Tongue (tissue), 1 donor: ENCODE measurements at regions not wholly inside any gene's neighbourhood (a gene's known extent, or its start where the extent isn't known, plus 50 kb on each side); places are given as distances from the start of the nearest gene placed in this dataset.

Source experiments
- DNase-seq: peaks from one replicate; pipeline ENCODE4 v3.0.0-alpha.2; 2015

DNA sequence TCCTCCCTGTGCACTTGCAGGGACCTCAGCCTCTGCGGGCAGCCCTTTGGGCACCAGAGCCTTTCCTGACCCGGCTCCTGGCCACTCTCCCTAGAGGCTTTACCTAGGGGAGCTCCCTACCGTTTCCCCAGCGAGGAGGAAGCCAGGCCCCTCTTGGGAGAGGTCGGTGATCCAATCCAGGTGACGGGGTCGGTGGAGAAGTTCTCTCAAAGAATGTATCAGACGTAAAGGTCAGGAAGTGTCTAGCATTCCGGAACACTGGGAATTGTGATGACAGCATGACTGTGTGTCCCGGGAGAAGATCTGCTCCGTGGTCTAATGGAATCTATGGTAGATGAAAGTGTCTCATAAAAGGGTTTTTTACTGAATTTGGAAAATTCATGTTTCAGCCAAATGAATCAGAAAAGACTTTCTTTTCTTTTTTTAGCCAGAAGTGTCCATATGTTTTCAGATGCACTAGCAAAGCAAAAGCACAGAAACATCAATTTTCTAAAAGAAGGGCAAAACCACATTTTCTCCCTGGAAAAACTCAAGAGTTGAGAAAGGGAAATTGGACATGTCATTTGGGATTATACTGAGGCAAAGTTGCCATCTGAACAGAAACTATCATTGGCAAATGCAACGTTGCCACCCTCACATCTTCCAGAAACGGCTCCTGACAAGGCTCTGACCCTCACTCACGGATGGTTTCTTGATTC, 289.4 kb downstream of the THBS2 start:
- DNase-seq: no peak

DNA sequence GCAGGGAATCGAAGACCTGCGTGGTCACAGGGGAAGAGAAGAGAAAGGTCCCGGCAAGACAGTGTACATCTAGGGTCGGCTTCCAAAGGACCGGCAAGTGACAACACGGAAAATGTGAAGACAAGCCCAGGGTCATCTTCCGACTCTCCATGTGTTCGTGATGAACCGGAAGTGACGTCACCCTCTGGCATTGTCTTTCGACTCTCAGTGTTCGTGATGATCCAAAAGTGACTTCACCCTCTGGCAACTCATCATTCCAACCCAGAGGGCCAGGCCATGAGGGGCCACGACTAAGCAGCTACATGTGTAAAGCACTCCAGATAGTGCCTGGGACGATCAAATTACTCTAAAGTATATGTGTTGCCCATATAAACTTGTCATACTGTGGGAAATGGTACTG, 290.8 kb downstream of the THBS2 start:
- DNase-seq: peak; percentile 50

DNA sequence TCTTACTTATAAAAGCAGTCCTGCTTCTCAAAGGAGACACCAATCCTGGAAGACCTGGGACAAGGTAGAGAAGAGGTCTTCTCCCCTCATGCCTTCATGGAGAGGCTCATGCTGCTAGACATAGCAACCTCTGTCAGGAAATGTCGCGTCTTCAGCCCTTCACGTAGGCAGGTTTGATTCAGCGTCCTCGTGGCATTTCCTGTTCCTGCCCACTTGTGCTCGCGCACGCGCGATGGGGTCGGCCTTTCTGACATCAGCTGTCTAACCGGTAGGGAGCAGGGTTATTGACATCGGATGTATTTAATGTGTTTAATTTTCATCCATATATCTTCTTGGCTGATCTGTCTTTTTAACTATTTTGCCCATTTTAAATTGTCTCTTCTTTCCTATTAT, 292.4 kb downstream of the THBS2 start:
- DNase-seq: no peak

DNA sequence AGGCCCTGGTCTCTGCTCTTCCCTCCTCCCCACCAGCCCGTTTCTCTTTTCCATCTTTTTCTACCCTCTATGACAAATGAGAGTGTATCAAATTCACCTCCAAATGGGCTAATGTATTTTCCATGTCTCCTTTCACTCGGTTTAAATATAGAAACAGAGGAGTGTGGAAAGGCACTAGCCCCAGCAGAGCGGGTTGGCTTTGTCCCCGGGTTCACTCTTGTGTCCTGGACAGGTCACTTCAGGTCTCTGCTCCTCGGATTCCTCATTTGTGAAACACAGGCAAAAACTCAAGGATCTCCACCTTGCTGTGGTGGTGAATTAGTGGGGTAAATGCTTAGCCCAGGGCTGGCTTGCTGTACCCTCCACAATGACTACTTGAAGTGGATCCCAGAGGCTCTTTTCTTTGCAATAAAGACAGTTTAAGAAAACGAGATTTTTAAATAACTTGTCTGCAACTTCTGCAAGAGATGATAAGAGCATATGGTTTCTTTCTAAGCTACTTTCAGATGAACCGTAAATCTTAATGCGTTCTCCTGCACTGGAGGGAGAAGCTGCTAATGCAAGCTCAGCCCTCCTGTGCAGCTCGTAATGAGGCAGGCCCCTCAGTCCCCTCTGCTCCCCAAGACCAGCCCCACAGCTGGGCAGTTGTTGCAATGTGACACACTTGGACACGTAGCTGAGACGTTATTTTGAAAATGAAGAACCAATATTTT, 292.9 kb downstream of the THBS2 start:
- no peak for DNase-seq

DNA sequence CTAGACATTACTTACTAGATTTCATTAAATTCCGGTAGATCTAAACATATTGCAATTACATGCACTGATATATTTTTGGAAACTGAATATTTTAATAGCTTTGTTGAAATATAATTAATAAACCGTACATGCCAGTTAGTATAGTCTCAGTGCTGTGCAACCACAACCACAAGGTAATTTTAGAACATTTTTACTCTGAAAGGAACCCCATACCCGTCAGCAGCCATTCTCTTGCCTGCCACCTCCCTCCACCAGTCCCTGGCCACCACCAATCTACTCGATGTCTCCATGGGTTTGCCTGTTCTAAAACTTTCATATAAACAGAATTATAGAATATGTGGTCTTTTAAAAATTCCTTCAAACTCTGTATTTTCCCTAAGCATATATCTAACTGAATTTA, 293.9 kb downstream of the THBS2 start:
- no peak for DNase-seq

DNA sequence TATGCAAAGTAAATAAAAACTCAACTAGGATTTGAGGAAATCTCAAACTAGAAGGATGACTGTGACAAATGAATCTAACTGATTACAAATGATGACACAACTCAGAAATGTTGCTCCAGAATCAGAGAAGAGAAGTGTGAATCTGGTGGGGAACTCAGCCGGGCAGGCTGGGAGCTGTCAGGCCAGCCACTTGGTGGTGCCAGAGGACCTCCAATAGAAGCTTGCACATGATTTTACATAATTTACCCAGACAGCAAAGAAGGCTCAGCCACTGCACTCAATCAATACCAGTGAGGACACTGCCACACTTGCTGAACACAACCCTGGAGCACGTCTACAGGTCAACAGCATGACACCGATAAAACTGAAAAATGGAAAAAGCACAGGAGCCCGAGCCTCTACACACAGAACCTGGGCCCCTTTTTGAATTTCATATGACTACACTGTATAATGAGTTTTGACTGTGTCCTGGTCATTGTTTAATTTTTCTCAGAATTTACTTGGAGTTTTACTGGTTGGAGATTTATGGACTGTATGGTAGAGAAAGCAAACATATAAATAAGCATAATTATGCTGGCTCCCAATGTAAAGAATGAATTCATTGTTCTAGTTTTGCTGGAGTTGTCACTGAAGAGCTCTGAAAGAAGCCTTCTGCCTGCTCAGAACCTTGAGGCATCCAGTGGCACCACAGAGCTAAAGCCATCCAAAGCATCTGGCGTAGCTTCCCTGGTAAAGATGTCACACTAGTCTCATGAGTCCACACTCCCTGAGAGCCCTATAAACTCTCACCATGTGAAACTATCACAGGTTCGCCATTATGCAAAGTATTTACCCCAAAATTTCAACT, 296.5 kb downstream of the THBS2 start:
- peak; percentile 87 for DNase-seq

DNA sequence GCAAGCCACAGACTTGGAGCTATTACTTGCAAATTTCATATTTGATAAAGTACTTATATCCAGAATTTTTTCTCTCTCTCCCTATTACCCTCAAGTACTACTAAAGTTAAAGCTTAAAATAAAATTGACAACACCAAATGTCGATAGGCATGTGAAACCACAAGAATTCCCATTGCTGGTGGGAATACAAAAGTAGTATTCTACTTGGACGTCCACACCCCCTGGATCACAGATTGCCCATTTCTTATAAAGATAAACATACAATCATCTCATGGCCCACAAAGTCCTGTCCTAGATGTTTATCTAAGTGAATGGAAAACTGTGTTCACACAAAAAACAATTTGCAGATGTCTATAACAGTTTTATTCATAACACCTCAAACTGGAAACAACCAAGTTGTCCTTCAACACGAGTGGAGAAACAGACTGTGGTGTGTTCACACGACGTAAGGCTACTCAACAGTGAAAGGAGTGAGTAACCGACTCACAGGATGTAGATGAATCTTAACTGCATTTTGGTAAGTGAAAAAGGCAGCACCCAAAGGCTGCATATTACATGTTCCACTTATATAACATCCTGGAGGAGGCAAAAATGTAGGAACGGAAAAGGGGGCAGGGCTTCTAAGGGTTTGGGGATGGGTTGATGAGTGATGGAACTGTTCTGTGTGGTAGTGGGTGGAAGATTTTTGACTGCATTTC, 297.4 kb downstream of the THBS2 start:
- no peak for DNase-seq

DNA sequence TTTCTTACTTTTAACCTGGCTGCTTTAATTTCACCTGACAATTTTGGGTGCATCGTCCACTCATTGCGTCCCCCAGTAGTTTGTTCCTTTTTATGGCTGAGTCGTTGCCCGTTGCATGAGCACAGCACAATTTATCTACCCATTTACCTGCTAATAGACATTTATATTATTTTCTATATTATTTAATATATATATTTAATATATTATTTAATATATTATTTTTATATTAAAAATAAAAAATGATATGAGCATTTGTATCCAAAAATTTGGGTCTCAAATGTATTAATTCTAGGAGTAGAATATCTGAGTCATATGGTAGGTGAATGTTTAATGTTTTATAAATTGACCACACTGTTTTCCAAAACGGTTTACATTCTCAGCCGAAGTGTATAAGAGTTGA, 300.2 kb downstream of the THBS2 start:
- no peak for DNase-seq

DNA sequence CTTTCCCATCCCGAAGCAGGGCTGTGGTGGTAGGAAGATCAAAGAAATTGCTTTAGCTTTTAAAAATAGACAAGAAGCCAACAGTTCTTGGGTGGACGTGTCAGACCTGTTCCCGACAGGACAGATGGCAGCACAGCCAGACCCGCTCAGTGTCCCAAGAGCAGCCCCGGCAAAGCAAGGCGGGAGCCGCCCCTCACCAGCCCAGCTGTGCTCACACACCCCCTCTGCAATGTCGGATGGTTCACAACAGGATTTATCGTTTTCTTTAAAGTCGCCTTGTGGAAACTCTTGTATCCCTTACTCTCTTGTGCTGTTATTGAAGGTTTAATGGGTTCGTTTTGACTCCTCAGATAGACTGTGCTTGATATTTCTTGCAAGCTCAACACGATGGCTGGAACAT, 302.4 kb downstream of the THBS2 start:
- peak; percentile 84 for DNase-seq

DNA sequence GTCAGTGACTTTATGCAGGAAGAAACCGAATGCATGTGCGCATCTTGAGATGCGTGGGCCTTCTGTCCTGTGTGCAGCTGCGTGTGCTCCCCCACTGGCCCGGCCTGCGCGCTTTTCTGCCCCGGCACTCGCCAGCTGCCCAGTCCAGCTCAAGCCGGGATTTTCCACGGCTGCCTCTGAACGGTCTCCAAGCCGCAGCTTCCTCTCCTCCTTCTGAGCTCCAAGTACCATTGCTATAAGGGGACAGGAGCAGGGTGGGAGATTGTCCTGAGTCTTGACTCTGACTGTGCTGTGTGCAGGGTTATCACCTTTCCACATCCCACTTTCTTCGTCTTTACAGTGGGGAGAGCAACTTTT, 302.8 kb downstream of the THBS2 start:
- DNase-seq: peak; percentile 51

DNA sequence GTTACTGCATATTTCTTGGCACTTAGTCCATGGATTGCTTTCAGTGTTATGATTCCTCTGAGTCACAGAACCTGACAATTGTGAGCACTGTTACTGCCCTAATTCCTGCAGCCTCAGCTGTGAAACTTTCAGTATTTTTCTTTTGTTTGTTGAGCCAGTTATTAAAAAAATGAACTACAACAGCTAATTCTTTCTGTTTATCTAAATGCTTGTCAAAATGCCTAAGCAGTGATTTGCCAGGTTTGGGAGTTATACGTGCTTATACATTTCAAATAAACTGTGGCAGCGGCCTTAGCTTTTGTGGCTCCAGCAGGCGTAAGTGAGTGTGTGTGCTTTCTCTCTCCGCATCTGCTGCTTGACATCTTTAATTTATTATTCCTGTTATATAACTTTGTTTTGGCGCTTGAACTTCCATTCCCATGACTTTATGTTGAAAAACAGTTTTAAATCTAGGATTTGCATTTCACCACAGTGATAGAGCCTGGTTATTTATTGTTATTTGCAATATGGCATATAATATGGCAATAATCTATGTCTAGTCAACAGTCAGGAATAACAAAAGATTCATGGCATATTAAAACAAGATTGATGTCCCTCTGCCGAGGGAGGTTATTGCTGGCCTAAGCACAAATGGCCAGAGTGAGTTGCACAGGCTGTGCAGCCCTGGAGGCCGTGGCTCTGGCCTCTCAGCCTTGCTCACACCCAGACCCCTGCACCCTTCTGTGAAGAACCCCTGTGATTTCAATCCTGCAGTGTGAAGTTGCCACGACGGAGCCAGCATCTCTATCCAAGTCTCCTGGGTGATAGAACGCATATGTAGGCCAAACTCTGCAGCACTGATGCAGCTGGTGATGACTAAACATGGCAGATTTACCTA, 303.4 kb downstream of the THBS2 start:
- DNase-seq: peak; percentile 45

DNA sequence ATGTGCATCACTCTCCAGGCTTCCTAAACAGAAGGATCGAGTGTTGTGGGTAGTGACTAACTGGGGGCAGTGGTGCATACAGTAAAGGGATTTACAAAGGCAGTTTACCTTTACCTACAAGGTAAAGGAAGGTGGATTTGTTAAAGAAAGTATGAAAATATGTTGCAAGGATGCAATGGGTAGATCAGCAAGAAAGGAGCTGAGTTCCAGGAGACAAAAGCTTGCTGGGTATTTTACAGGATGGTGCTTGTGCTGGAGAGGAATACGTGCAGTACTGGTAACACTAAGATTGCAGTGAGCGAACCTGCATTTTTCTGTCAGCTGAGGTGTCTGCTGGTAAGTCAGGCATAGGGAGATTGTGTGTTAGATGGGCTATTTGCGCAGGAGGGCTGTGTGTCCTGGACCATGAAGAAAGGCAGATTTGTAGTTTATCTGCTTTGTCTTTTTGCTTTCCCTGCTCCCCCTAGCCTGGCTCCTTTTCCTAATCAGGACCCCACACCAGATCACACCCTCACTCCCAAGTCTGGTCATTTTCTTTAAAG, 304.6 kb downstream of the THBS2 start:
- DNase-seq: no peak

DNA sequence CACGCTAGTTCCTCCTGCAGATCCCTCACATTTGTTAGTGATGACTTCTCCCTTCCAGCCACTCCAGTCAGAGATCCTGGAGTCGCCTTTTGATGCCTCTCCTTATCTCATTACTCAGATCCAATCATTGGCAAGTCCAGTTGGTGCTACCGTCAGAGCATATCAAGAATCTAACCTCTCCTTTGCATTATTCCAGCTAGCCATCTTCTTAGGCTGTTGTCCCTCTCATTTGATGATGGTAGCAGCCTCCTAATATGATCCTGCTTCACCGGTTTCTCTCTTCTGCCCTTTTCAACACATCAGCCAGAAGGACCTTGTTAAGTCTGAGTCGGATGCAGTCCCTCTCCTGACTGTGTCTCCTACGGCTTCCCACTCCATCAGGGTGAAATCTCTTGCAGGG, 305.6 kb downstream of the THBS2 start:
- no peak for DNase-seq

DNA sequence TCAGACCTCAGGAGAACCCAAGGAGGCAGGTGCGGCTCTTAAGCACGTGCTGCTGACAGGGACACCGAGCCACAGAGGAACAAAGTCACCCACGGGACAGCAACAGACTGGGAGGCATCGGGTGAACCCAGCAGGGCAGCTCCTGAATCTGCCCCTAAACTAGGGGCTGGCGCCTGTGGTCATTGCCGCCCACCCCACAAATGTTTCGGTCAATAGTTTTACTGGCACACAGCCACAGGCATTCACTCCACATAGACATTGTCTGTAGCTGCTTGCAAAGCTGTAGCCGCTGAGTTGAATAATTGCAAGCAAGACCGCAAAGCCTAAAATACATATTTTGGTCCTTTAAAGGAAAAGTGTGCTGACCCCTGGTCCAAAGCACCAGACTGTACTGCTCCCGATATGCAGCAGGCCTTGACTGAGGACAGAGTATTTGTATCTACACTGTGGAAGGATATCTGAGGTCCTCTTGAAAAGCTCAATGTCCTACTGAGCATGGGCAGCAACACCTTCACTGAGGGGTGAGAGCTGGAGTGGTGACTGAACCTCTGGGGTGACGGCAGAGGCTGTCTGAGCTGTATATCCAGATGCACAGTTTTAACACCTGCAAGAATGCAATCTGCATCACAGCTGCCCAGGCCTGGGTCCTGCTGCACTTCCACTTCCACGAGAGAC, 310.3 kb downstream of the THBS2 start:
- no peak for DNase-seq

DNA sequence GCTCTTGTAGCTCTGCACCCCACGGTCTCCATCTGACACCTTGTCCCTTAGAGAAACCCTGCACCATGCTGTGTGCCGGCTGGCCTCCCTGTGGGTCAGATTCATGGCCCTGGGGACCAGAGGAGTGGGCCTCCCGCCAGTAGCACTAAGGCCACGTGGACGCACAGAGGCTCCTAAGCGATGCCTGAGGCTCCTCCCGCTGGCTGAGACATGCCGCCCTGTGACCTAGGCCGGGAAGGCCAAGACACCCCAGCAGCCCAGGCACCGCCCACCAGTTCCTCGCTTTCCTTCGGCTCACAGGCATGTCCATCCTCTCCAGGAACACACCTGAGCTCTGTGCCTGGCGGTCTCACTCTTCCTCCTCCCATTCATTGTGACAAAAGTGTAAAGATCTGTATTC, 311.0 kb downstream of the THBS2 start:
- no peak for DNase-seq

DNA sequence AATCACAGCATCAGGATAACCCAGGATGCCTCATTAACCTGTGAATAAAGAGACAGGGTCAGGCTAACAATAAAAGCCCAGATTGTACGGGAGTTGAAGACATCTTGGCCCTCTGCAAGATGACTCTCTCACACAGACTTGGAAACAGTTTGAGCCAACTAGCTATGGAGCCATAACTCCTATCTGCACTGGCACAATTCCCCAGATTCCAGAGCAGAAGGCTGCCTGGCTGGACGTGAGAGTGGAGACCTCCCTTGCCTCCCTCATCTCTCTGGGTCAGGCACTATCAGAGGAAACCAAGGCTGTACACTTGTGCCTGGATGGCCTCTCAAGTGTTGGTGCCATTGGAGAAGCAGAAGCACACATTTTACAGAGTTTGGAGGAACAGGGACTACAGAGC, 312.6 kb downstream of the THBS2 start:
- DNase-seq: peak; percentile 8

DNA sequence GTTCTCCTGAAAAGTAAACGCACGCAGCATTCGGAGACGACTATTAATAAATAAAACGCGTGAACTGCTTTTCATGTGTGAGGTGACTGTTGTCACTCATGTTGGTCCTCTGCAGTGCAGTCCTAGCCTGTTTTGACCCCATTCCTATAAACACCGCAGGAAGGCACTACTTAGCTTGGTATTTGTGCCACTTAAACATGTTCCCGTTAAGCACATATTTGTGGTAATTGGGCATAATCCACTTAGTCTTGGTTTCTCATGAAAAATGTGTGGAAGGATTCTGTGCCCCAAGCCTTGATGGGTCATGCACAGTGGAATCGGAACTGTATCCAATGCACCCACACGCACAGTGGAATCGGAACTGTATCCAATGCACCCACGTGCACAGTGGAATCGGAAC, 313.9 kb downstream of the THBS2 start:
- DNase-seq: peak; percentile 80

DNA sequence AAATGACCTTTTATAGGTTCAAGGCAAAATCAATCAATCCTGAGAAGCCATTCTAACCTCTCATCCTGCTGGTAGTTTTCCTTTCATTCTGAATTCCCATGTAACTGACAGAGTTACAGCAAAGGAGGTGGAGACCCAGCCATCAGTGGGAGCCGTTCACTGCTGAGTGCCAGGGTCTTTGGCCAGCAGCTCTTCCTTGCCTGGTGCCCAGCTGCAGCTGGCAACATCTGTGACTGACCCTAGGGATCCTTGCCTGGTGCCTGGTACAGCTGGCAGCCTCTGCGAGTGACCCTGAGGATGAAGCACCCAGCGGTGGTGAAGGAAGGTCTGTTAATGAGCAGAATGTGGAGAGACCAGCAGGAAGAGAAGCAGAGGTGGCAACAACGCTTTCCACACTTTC, 314.6 kb downstream of the THBS2 start:
- DNase-seq: peak; percentile 67

DNA sequence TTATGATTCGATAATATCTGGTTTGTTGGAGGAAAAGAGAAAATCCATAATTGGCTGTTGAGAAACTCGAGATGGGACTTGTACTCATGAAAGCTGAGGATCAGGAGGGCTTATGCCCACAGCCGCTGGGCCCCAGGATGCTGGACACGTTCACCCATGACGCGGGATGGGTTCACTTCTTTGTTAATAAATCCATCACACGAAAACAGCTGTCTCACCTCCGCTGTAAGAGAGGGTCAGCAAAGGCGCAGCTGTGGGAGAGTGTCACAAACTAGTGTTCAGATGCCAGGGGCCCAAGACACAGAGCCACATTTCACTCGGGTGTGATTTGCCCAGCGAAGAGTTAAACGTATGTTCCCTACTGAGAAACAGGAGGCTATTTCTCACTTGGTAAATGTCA, 315.1 kb downstream of the THBS2 start:
- peak; percentile 54 for DNase-seq

DNA sequence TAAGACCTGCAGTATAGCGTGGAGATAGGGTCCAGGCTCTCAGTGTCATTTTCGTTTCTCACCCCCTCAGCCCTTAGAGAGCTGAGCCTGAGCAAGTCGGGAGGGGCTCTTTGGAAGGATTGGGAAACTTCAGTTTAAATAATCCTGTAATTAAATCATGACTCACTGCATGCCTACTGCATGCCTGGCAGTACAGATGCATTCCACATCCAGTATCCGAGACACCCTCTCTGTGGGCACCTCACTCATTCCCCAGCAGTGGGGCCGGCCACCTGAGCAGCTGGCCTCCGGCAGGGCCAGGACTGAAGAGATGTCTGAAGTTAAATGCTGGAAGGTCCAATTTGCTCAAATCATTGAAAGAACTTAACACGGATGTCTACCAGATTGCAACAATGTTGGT, 316.6 kb downstream of the THBS2 start:
- peak; percentile 5 for DNase-seq

DNA sequence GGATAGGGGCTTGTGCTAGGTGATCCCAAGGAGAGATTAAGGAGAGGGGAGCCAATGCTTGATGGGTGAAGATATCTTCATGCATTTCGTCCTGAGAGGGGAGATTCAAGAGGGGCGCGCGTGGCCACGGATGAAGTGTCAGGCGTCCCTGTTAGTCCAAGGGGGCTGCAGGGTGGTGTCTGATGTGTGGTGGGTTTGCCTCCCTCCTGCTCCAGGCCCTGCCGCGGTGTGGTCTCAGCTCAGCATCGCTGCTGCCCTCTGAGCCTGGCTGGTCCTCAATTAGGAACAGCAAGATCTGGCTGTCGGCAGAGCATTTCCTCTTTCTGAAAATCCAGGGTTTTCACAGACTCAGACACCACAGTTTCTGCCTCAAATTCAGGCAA, 318.0 kb downstream of the THBS2 start:
- DNase-seq: no peak
